ENCODE measurements at regions not wholly inside any gene's neighbourhood (a gene's known extent, or its start where the extent isn't known, plus 50 kb on each side); places are given as distances from the start of the nearest gene placed in this dataset.
"Not testable (repeated sequence)": the region's sequence is repeated elsewhere in the genome, so short reads cannot be mapped to it uniquely, and the experiment has no call there.

DNA sequence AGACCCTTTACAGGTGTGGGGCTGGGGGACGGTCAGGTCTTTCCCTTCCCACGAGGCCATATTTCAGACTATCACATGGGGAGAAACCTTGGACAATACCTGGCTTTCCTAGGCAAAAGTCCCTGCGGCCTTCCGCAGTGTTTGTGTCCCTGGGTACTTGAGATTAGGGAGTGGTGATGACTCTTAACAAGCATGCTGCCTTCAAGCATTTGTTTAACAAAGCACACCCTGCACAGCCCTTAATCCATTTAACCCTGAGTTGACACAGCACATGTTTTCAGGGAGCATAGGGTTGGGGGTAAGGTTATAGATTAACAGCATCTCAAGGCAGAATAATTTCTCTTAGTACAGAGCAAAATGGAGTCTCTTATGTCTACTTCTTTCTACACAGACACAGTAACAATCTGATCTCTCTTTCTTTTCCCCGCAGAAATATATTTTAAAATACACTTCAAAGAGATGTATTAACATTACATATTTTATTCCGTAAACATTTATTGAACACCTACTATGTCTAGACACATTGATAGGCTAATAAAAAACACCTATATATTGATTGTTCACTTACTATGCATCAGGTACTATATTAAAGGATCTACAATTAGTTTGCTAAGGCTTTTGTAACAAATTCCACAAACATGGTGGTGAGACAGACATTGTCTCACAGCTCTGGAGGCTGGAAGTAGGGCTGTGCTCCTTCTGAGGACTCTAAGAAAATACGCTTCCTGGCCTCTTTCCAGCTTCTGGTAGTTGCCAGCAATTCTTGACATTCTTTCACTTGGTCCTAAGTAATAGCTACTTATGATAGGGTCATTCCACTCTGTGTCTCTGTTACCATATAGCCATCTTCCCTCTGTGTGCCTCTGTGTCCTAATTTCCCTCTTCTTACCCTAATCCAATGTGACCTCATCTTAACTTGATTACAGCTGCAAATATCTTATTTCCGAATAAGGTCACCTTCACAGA lies 118.4 kb downstream of the SPP2 start:
- H3K27ac ChIP-seq (ENCODE audit: low read length); DNase-seq (ENCODE audit: low read depth, low spot score); H3K27me3 ChIP-seq (ENCODE audit: control insufficient read depth, insufficient read depth, low read length); H3K4me3 ChIP-seq (ENCODE audit: low read length); H3K36me3 ChIP-seq (ENCODE audit: control insufficient read depth, insufficient read depth, low read length); H3K4me1 ChIP-seq (ENCODE audit: control insufficient read depth, insufficient read depth, low read length); H3K9me3 ChIP-seq (ENCODE audit: control insufficient read depth, insufficient read depth, low read length): not testable (repeated sequence)
- 100% methylated on average over 1 of the region's 8 CpGs for WGBS (ENCODE audit: insufficient coverage, insufficient read length)

GRCh38 chr2:234166531-234166930 lies 116.0 kb downstream of the SPP2 start:
- 0 out of 2 replicates have a peak, but pooled peaks cover 1% of the 10 kb centered on the region for H3K4me1 ChIP-seq (ENCODE audit: control insufficient read depth, insufficient read depth, low read length)
- no peak overlapping the region for H3K4me3 ChIP-seq (ENCODE audit: low read length)
- WGBS (ENCODE audit: insufficient coverage, insufficient read length): no CpG with 5 or more reads among the region's 3 CpGs
- H3K27ac ChIP-seq (ENCODE audit: low read length): no peak overlapping the region
- no peaks in the 10 kb centered on the region for H3K9me3 ChIP-seq (ENCODE audit: control insufficient read depth, insufficient read depth, low read length)
- H3K36me3 ChIP-seq (ENCODE audit: control insufficient read depth, insufficient read depth, low read length): no peaks in the 10 kb centered on the region
- H3K27me3 ChIP-seq (ENCODE audit: control insufficient read depth, insufficient read depth, low read length): no peaks in the 10 kb centered on the region
- no peak for DNase-seq (ENCODE audit: low read depth, low spot score)

DNA sequence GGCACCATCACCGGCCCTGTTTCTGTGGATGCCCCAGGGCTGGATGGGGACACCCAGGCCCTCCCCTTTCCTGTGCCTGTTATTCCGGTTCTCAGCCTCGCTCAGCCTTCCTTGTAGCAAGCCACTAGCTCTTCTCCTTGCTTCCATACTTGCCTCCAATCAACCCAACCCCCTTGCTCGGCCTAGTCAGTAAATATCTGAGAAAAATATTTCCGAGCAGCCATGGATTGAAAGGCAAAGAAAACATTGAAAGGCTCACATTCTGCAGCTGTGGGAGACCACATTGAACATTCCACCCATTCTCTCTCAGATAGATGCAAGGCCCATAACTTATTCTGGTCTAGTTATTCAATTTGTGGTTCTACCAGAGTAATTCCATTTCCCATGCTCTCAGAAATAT lies 114.9 kb downstream of the SPP2 start:
- Histone ChIP-seq H3K36me3 (ENCODE audit: control insufficient read depth, insufficient read depth, low read length) (no peaks in the 10 kb centered on the region), H3K27me3 (ENCODE audit: control insufficient read depth, insufficient read depth, low read length) (no peaks in the 10 kb centered on the region), H3K9me3 (ENCODE audit: control insufficient read depth, insufficient read depth, low read length) (no peaks in the 10 kb centered on the region), H3K4me1 (ENCODE audit: control insufficient read depth, insufficient read depth, low read length) (0 out of 2 replicates have a peak, but pooled peaks cover 1% of the 10 kb centered on the region), H3K4me3 (ENCODE audit: low read length) (no peak overlapping the region), H3K27ac (ENCODE audit: low read length) (no peak overlapping the region)
- DNase-seq (ENCODE audit: low read depth, low spot score): no peak
- WGBS (ENCODE audit: insufficient coverage, insufficient read length): no CpG with 5 or more reads among the region's 5 CpGs

DNA sequence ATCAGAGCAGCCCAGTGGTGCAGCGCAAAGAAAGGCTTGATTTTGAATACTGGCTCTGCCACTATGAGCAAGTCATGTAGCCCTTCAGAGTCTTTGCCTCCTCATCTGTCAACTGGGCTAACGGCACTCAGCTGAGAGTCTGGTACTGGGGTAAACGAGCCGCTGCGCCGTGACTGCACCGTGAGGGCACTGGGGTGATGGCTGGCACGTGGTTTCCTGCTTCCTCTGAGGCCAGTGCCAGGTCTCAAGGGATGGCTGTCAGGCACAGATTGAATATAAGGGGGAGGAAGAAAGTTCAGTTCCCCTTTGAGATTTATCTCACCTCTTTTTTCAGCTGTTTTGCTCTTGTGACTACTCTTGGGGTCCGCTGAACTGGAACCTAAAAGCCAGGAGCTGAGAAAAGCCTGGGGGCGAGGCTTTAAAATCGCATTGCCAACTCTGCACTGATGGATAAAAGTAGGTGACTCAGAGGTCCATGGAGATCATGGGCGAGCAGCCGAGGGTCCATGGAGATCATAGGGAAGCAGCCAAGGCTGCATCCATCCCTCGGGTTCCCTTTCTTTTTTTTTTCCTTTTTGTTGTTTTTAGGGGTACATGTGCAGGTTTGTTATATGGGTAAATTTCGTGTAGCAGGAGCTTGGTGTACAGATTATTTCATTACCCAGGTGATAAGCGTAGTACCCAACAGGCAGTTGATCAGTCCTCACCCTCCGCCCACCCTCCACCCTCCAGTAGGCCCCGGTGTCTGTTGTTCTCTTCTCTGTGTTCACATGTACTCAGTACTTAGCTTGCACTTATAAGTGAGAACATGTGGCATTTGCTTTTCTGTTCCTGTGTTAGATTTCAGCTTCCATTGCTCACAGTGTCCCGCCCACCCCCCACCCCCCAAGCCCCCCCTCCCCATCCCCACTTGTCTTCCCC lies 114.3 kb downstream of the SPP2 start:
- Histone ChIP-seq H3K27ac (ENCODE audit: low read length) (no peak overlapping the region), H3K4me1 (ENCODE audit: control insufficient read depth, insufficient read depth, low read length) (0 out of 2 replicates have a peak, but pooled peaks cover 1% of the 10 kb centered on the region), H3K27me3 (ENCODE audit: control insufficient read depth, insufficient read depth, low read length) (no peaks in the 10 kb centered on the region), H3K9me3 (ENCODE audit: control insufficient read depth, insufficient read depth, low read length) (no peaks in the 10 kb centered on the region), H3K4me3 (ENCODE audit: low read length) (no peak overlapping the region), H3K36me3 (ENCODE audit: control insufficient read depth, insufficient read depth, low read length) (no peaks in the 10 kb centered on the region)
- DNase-seq (ENCODE audit: low read depth, low spot score): no peak
- WGBS (ENCODE audit: insufficient coverage, insufficient read length): no CpG with 5 or more reads among the region's 19 CpGs

DNA sequence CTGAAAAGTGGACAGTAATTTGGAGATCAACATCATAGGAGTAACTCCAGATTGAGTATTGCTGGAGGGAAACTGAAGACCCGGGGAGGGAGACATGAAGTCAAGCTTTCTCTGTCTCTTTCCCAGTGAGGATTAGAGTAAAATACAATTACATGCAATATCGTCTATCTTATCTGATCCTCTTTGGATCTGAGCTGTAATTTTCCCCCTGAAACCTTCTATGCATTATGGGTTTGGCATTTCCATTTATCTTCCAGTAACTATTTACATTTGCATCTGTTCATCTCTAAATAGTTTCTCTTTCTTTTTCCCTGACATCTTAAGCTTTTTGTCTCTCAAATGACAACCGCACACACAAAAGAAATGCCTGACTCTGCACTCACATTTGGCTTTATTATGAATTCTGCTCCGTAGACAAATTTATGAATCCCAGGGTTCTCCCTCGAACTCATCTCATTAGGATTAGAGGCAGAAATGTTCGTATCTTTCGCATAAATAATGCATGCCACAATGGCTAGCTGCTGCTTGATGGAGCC lies 113.1 kb downstream of the SPP2 start:
- H3K27me3 ChIP-seq (ENCODE audit: control insufficient read depth, insufficient read depth, low read length): no peaks in the 10 kb centered on the region
- no peaks in the 10 kb centered on the region for H3K36me3 ChIP-seq (ENCODE audit: control insufficient read depth, insufficient read depth, low read length)
- no CpG with 5 or more reads among the region's 7 CpGs for whole genome bisulfite sequencing (ENCODE audit: insufficient coverage, insufficient read length)
- H3K27ac ChIP-seq (ENCODE audit: low read length): no peak overlapping the region
- DNase-seq (ENCODE audit: low read depth, low spot score): no peak
- no peaks in the 10 kb centered on the region for H3K9me3 ChIP-seq (ENCODE audit: control insufficient read depth, insufficient read depth, low read length)
- no peak overlapping the region for H3K4me3 ChIP-seq (ENCODE audit: low read length)
- H3K4me1 ChIP-seq (ENCODE audit: control insufficient read depth, insufficient read depth, low read length): no peaks in the 10 kb centered on the region

GRCh38 chr2:234162861-234163260 lies 112.4 kb downstream of the SPP2 start:
- no peak overlapping the region for H3K27ac ChIP-seq (ENCODE audit: low read length)
- DNase-seq (ENCODE audit: low read depth, low spot score): no peak
- H3K4me3 ChIP-seq (ENCODE audit: low read length): no peak overlapping the region
- WGBS (ENCODE audit: insufficient coverage, insufficient read length): no CpG with 5 or more reads among the region's 1 CpG
- H3K36me3 ChIP-seq (ENCODE audit: control insufficient read depth, insufficient read depth, low read length): no peaks in the 10 kb centered on the region
- H3K4me1 ChIP-seq (ENCODE audit: control insufficient read depth, insufficient read depth, low read length): no peaks in the 10 kb centered on the region
- no peaks in the 10 kb centered on the region for H3K9me3 ChIP-seq (ENCODE audit: control insufficient read depth, insufficient read depth, low read length)
- H3K27me3 ChIP-seq (ENCODE audit: control insufficient read depth, insufficient read depth, low read length): no peaks in the 10 kb centered on the region

- Histone ChIP-seq H3K36me3 (ENCODE audit: control insufficient read depth, insufficient read depth, low read length) (no peaks in the 10 kb centered on the region), H3K4me3 (ENCODE audit: low read length) (no peak overlapping the region), H3K27me3 (ENCODE audit: control insufficient read depth, insufficient read depth, low read length) (no peaks in the 10 kb centered on the region), H3K9me3 (ENCODE audit: control insufficient read depth, insufficient read depth, low read length) (no peaks in the 10 kb centered on the region), H3K4me1 (ENCODE audit: control insufficient read depth, insufficient read depth, low read length) (no peaks in the 10 kb centered on the region), H3K27ac (ENCODE audit: low read length) (no peak overlapping the region)
- no peak for DNase-seq (ENCODE audit: low read depth, low spot score)
- no CpG with 5 or more reads among the region's 6 CpGs for WGBS (ENCODE audit: insufficient coverage, insufficient read length)
These were observed 111.4 kb downstream of the SPP2 start for GRCh38 chr2:234161932-234162331.

DNA sequence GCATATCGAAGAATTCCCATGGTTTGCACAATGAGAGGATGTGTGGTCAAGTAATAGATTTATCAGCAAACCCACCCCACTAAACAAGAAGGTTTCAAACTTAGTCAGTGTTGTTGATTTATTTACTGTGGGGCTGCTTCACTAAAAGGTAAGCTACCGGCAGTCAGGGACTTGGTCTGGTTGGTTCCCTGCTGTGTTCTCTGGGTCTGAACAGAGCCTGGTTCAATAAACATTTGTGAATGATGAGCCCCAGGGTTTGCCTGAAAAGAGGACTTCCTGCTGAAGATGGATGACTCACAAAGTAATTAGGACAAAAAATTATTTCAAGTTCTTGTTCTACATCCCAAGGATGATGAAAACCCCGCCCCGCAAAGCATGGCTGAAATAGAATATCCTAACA lies 108.3 kb downstream of the SPP2 start:
- Histone ChIP-seq H3K36me3 (ENCODE audit: control insufficient read depth, insufficient read depth, low read length) (no peaks in the 10 kb centered on the region), H3K27me3 (ENCODE audit: control insufficient read depth, insufficient read depth, low read length) (no peaks in the 10 kb centered on the region), H3K4me3 (ENCODE audit: low read length) (no peak overlapping the region), H3K9me3 (ENCODE audit: control insufficient read depth, insufficient read depth, low read length) (peaks cover 1% of the 10 kb centered on the region; the same call in 1 of the 2 replicates), H3K27ac (ENCODE audit: low read length) (no peak overlapping the region), H3K4me1 (ENCODE audit: control insufficient read depth, insufficient read depth, low read length) (no peaks in the 10 kb centered on the region)
- DNase-seq (ENCODE audit: low read depth, low spot score): no peak
- no CpG with 5 or more reads among the region's 4 CpGs for WGBS (ENCODE audit: insufficient coverage, insufficient read length)

GRCh38 chr2:234157817-234158588 lies 107.5 kb downstream of the SPP2 start:
- peaks cover 1% of the 10 kb centered on the region; the same call in 1 of the 2 replicates for H3K9me3 ChIP-seq (ENCODE audit: control insufficient read depth, insufficient read depth, low read length)
- no CpG with 5 or more reads among the region's 3 CpGs for WGBS (ENCODE audit: insufficient coverage, insufficient read length)
- no peak for DNase-seq (ENCODE audit: low read depth, low spot score)
- no peaks in the 10 kb centered on the region for H3K4me1 ChIP-seq (ENCODE audit: control insufficient read depth, insufficient read depth, low read length)
- H3K4me3 ChIP-seq (ENCODE audit: low read length): no peak overlapping the region
- H3K27ac ChIP-seq (ENCODE audit: low read length): no peak overlapping the region
- no peaks in the 10 kb centered on the region for H3K27me3 ChIP-seq (ENCODE audit: control insufficient read depth, insufficient read depth, low read length)
- H3K36me3 ChIP-seq (ENCODE audit: control insufficient read depth, insufficient read depth, low read length): no peaks in the 10 kb centered on the region

Data from iPS DF 6.9 (cell line).